ENCODE measurements at regions not wholly inside any gene's neighbourhood (a gene's known extent, or its start where the extent isn't known, plus 50 kb on each side); places are given as distances from the start of the nearest gene placed in this dataset.

- H3K4me3 ChIP-seq: no peak overlapping the region
- peak in 2 of 3 donors; percentile 59 to 68 for DNase-seq
- WGBS, 2 donors: 24 to 57% methylated on average over 2 of the region's 2 CpGs
Measured at GRCh38 chr5:125410537-125411070, 664.2 kb upstream of the ZNF608 start.

GRCh38 chr5:125411071-125411743 is 664.8 kb upstream of the ZNF608 start:
- H3K27ac ChIP-seq (ENCODE audit: low read depth in 1 of 2, low read length in 1 of 2): peak overlapping the region in 1 of 2 donors; percentile 86
- H3K4me3 ChIP-seq: no peak overlapping the region
- 15 to 33% methylated on average over 4 of the region's 4 CpGs for WGBS, 2 donors
- H3K9me3 ChIP-seq (ENCODE audit: control insufficient read depth in 4 of 4, insufficient read depth in 3 of 4, low read length in 3 of 4): no peaks in the 10 kb centered on the region
- peaks cover 0 to 56% (median 32%) of the 10 kb centered on the region in 5 donors for H3K4me1 ChIP-seq (ENCODE audit: control insufficient read depth in 5 of 5, insufficient read depth in 5 of 5, low read length in 5 of 5)
- H3K27me3 ChIP-seq (ENCODE audit: control insufficient read depth in 3 of 3, insufficient read depth in 3 of 3, low read length in 2 of 3): no peaks in the 10 kb centered on the region
- peak; percentile 62 to 80 (median 68) for DNase-seq
- H3K36me3 ChIP-seq (ENCODE audit: control insufficient read depth in 4 of 4, insufficient read depth in 4 of 4, low read length in 4 of 4): no peaks in the 10 kb centered on the region
- no peak for TF ChIP-seq CTCF (IDR thresholded peaks at IDR 0.05; ENCODE audit: control extremely low read depth, extremely low read depth)
- no peak for ATAC-seq (ENCODE audit: insufficient read depth, low FRiP score)
- H3K9ac ChIP-seq (ENCODE audit: insufficient read depth in 1 of 2, low read length in 2 of 2): peak overlapping the region in 1 of 2 donors; percentile 39

More at GRCh38 chr5:125410537-125411070, 664.2 kb upstream of the ZNF608 start:
- Histone ChIP-seq H3K9ac (ENCODE audit: insufficient read depth in 1 of 2, low read length in 2 of 2) (peak overlapping the region in 1 of 2 donors; percentile 73), H3K27me3 (ENCODE audit: control insufficient read depth in 3 of 3, insufficient read depth in 3 of 3, low read length in 2 of 3) (no peaks in the 10 kb centered on the region), H3K9me3 (ENCODE audit: control insufficient read depth in 4 of 4, insufficient read depth in 3 of 4, low read length in 3 of 4) (no peaks in the 10 kb centered on the region), H3K4me1 (ENCODE audit: control insufficient read depth in 5 of 5, insufficient read depth in 5 of 5, low read length in 5 of 5) (peaks cover 0 to 56% (median 32%) of the 10 kb centered on the region in 5 donors), H3K36me3 (ENCODE audit: control insufficient read depth in 4 of 4, insufficient read depth in 4 of 4, low read length in 4 of 4) (no peaks in the 10 kb centered on the region), H3K27ac (ENCODE audit: low read depth in 1 of 2, low read length in 1 of 2) (no peak overlapping the region)
- no peak for TF ChIP-seq CTCF (IDR thresholded peaks at IDR 0.05; ENCODE audit: control extremely low read depth, extremely low read depth)
- no peak for ATAC-seq (ENCODE audit: insufficient read depth, low FRiP score)

GRCh38 chr5:125411744-125412560 is 665.5 kb upstream of the ZNF608 start:
- H3K27me3 ChIP-seq (ENCODE audit: control insufficient read depth in 3 of 3, insufficient read depth in 3 of 3, low read length in 2 of 3): no peaks in the 10 kb centered on the region
- no peak overlapping the region for H3K4me3 ChIP-seq
- WGBS, 2 donors: 39 to 43% methylated on average over 16 of the region's 16 CpGs
- H3K4me1 ChIP-seq (ENCODE audit: control insufficient read depth in 5 of 5, insufficient read depth in 5 of 5, low read length in 5 of 5): peaks cover 0 to 56% (median 32%) of the 10 kb centered on the region in 5 donors
- peak overlapping the region in 1 of 2 donors; percentile 86 for H3K27ac ChIP-seq (ENCODE audit: low read depth in 1 of 2, low read length in 1 of 2)
- DNase-seq: peak; percentile 26 to 60 (median 56)
- H3K36me3 ChIP-seq (ENCODE audit: control insufficient read depth in 4 of 4, insufficient read depth in 4 of 4, low read length in 4 of 4): no peaks in the 10 kb centered on the region
- H3K9me3 ChIP-seq (ENCODE audit: control insufficient read depth in 4 of 4, insufficient read depth in 3 of 4, low read length in 3 of 4): no peaks in the 10 kb centered on the region
- TF ChIP-seq CTCF (IDR thresholded peaks at IDR 0.05; ENCODE audit: control extremely low read depth, extremely low read depth): no peak
- no peak for ATAC-seq (ENCODE audit: insufficient read depth, low FRiP score)
- peak overlapping the region in 1 of 2 donors; percentile 50 for H3K9ac ChIP-seq (ENCODE audit: insufficient read depth in 1 of 2, low read length in 2 of 2)

All from lung (tissue), 11 donors.